ENCODE measurements at regions not wholly inside any gene's neighbourhood (a gene's known extent, or its start where the extent isn't known, plus 50 kb on each side); places are given as distances from the start of the nearest gene placed in this dataset.

GRCh38 chr10:8456386-8456785 lies 401.9 kb downstream of the GATA3 start:
- POLR2A ChIA-PET (ENCODE audit: low non-redundant PET), result no interaction called here
- TF ChIP-seq, protein P1, sequence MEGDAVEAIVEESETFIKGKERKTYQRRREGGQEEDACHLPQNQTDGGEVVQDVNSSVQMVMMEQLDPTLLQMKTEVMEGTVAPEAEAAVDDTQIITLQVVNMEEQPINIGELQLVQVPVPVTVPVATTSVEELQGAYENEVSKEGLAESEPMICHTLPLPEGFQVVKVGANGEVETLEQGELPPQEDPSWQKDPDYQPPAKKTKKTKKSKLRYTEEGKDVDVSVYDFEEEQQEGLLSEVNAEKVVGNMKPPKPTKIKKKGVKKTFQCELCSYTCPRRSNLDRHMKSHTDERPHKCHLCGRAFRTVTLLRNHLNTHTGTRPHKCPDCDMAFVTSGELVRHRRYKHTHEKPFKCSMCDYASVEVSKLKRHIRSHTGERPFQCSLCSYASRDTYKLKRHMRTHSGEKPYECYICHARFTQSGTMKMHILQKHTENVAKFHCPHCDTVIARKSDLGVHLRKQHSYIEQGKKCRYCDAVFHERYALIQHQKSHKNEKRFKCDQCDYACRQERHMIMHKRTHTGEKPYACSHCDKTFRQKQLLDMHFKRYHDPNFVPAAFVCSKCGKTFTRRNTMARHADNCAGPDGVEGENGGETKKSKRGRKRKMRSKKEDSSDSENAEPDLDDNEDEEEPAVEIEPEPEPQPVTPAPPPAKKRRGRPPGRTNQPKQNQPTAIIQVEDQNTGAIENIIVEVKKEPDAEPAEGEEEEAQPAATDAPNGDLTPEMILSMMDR (conservative IDR thresholded peaks at IDR 0.05; ENCODE audit: low read depth), result no peak
- CTCF ChIA-PET, result no interaction called here
- H3K27ac ChIP-seq, result no peak overlapping the region
- no peak for DNase-seq (ENCODE audit: low spot score)

DNA sequence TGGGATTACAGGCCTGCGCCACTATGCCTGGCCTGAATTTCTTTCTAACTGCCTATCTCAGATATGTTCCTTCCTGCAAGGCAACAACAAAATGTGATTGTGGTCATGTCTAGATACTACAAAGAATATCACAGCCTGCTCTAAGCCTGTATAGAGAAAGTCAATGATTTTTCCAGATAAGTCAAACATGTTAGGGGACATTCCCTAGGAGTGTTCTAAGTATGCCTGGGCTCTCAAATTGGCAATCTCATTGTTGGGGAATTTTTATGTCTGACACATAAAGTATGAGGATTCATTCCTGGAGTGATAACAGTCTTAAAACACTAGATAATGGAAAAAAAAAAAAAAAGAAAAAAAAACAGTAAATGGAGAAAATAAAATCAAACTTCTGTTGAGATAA lies 406.1 kb downstream of the GATA3 start:
- TF ChIP-seq, protein P1 (conservative IDR thresholded peaks at IDR 0.05; ENCODE audit: low read depth), result no peak
- ChIA-PET POLR2A (ENCODE audit: low non-redundant PET) (interaction anchor here (0.6 kb wide), 1 partner anchor 94 kb away, joined by 8 read pairs; no protein-coding TSS in a partner anchor), CTCF (no interaction called here)
- H3K27ac ChIP-seq, result no peak overlapping the region
- no peak for DNase-seq (ENCODE audit: low spot score)

GRCh38 chr10:8462565-8462964 lies 408.1 kb downstream of the GATA3 start:
- ChIA-PET POLR2A (ENCODE audit: low non-redundant PET) (no interaction called here), CTCF (no interaction called here)
- DNase-seq (ENCODE audit: low spot score), result no peak

GRCh38 chr10:8463853-8464252 lies 409.4 kb downstream of the GATA3 start:
- CTCF ChIA-PET, result no interaction called here
- H3K27ac ChIP-seq, result no peak overlapping the region
- no peak for DNase-seq (ENCODE audit: low spot score)
- TF ChIP-seq, protein P1 (conservative IDR thresholded peaks at IDR 0.05; ENCODE audit: low read depth), result no peak
- POLR2A ChIA-PET (ENCODE audit: low non-redundant PET), result no interaction called here

More at GRCh38 chr10:8462565-8462964, 408.1 kb downstream of the GATA3 start:
- no peak overlapping the region for H3K27ac ChIP-seq
- TF ChIP-seq, protein P1 (conservative IDR thresholded peaks at IDR 0.05; ENCODE audit: low read depth), result no peak

GRCh38 chr10:8468477-8468876 lies 414.0 kb downstream of the GATA3 start:
- no peak for DNase-seq (ENCODE audit: low spot score)
- TF ChIP-seq, protein P1 (conservative IDR thresholded peaks at IDR 0.05; ENCODE audit: low read depth), result no peak
- POLR2A ChIA-PET (ENCODE audit: low non-redundant PET), result no interaction called here
- no peak overlapping the region for H3K27ac ChIP-seq
- CTCF ChIA-PET, result no interaction called here

- DNase-seq (ENCODE audit: low spot score), result no peak
- no peak overlapping the region for H3K27ac ChIP-seq
- ChIA-PET CTCF (no interaction called here), POLR2A (ENCODE audit: low non-redundant PET) (no interaction called here)
- TF ChIP-seq, protein P1 (conservative IDR thresholded peaks at IDR 0.05; ENCODE audit: low read depth), result no peak
Observed at GRCh38 chr10:8473205-8473604, 418.7 kb downstream of the GATA3 start.

DNA sequence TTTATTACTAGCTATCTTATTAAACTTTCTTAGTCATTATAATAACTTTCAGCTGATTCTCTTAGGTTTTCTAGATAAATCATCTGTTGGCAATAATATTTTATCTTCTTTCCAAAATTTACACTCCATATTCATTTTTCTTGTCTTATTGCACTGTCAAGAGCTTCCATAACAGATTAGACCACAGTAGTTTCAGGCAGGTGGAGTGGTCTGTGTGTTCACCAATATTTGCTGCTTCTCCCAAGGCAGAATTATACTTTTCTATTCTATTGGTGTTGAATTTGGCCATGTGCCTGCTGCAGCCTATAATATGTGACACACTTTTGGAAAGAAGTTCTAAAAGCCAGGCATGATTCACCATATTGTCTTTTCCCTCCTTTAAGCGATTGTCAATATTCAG lies 422.8 kb downstream of the GATA3 start:
- H3K27ac ChIP-seq, result no peak overlapping the region
- DNase-seq (ENCODE audit: low spot score), result no peak
- ChIA-PET POLR2A (ENCODE audit: low non-redundant PET) (no interaction called here), CTCF (interaction anchor here (0.7 kb wide), 1 partner anchor 678 kb away, joined by 3 read pairs; no protein-coding TSS in a partner anchor)
- TF ChIP-seq, protein P1 (conservative IDR thresholded peaks at IDR 0.05; ENCODE audit: low read depth), result no peak

All from RWPE1 (cell line).